ENCODE measurements at regions not wholly inside any gene's neighbourhood (a gene's known extent, or its start where the extent isn't known, plus 50 kb on each side); places are given as distances from the start of the nearest gene placed in this dataset.

- no peak for DNase-seq
Measured at GRCh38 chr14:97618917-97619690, 821.9 kb downstream of the VRK1 start.

GRCh38 chr14:97620066-97620465 lies 822.9 kb downstream of the VRK1 start:
- no peak for DNase-seq

DNA sequence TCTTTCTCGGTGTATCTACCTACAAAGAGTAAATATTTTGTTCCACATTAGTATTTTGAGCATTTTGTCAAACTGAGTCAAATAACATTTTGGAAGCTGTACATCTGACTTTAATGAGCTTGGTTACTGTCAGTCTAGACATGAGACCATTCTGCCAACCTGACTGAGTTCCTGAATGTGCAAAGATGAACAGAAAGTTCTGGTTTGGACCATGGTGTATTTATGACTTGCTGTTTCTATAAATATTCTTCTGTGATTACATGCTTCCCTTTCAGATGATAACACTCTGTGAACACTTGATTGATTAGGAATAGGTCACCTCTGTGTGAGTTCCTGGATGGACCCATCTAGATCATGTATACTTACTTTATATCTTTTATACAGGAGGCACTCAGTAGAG lies 827.8 kb downstream of the VRK1 start:
- no peak for DNase-seq

DNA sequence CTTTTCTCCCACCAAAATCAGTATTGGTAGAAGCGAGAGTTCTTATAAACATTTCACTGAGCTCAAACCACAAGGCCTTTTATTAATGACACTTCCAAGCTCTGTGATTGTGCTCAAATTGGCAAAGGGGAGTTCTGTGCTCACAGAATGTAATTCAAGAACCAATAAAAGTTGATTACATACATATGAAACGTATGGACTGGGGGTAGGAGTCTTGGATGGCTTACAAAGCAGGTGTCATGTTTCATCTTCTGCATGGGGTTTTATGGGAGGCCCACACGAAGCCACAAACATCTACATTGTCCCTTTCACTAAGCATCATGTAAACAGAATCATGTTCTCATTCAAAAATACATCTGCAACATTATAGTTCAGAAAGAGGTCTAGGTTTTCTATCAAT lies 828.3 kb downstream of the VRK1 start:
- DNase-seq: no peak

DNA sequence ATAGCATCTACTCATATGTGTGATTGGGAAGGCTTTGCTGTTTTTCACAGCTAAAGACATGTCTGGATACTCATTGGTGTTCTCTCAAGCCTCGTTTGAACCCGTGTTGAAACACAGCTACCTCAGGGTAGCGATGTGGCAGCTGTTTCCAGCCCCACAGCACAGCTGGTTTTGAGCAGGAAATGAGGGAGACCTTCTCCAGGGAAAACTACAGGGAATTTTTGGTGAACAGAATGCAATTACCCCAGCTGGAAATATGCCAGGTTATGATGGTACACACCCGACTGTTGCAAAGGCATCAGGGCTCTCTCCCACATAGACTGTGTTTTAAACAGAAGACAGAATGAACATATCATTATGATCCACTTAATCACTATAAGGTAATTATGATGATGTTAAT lies 828.9 kb downstream of the VRK1 start:
- DNase-seq: no peak

DNA sequence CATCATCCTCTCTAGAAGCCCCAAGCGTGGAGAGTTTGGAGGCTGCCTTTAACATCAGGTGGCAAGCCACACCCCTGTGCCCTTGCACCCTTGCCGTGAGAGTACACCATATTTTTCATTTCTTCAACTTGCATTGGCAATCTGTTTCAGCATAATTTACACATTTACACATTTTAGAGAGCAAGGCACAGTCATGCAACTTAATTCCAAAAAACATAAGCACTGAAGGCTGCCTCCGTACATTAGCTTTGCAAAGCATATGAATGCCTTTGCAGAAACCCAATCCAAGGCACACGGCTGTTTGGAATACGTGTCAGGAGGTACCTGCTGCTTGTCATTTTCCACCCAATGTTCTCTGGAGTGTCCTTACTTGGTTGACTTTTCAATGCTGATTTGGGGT lies 833.1 kb downstream of the VRK1 start:
- no peak for DNase-seq

GRCh38 chr14:97633131-97633738 lies 836.1 kb downstream of the VRK1 start:
- no peak for DNase-seq

DNA sequence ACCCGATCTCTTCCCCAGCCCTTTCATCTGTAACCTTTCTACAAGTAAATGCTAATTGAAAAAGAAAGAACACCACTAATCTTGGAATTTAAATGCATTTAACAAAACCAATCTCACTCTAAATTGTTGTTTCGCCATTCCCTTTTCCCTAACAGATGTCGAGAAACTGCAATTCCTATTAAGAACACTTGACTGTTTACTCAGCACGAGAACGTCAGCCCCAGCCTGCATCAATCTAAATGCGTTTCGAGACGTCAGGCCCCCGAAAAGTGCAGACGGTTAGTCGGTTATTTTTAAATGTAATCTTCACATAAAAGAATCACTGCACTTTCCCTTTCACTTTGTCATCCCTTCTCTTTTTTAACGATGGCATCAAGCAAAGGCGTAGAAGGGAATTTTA lies 837.6 kb downstream of the VRK1 start:
- peak; percentile 0 for DNase-seq

GRCh38 chr14:97638864-97639263 lies 841.7 kb downstream of the VRK1 start:
- DNase-seq: no peak

DNA sequence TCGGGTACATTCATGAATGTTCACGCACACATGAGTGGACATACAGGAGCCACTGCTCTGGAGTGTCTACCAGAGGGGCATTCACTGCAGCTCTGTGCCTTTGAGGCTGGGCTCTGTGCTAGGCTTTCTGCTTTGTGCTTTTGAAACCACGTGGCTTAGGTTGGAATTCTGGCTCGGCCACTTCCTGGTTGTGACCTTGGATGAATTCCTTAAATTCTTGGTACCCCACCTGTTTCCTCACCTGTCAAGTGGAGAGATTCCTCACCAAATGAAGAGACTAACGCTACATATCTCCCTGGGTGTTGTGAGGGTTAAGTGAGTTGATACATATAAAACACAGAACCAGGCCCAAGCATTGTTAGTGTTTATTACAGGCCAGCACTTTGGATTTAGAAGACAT lies 842.8 kb downstream of the VRK1 start:
- no peak for DNase-seq

- DNase-seq: no peak
Measured at GRCh38 chr14:97641827-97642226, 844.6 kb downstream of the VRK1 start.

- DNase-seq: no peak
Measured at GRCh38 chr14:97642631-97643030, 845.4 kb downstream of the VRK1 start.

GRCh38 chr14:97644365-97644764 lies 847.2 kb downstream of the VRK1 start:
- no peak for DNase-seq

- no peak for DNase-seq
Measured at GRCh38 chr14:97649752-97650151, 852.6 kb downstream of the VRK1 start.

- no peak for DNase-seq
Measured at GRCh38 chr14:97655169-97655948, 858.2 kb downstream of the VRK1 start.

DNA sequence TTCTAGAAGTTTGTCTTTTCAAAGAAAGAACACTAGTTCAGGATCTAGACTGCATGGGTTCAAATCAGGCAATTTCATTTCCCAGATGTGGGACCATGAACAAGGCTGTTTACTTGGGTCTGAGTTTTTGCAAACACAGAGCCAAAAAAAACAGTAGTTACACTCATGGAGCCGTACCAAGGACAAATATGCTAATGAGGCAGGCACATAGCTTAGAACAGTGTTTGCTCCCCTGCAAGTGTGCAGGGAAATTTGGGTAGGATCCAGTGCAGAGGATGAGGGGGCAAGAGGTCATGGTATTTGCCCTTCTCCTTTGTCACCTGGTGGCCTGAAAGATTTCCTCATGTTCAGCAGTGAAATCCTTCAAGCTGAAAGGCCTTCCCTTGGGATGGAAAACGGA lies 860.4 kb downstream of the VRK1 start:
- no peak for DNase-seq

DNA sequence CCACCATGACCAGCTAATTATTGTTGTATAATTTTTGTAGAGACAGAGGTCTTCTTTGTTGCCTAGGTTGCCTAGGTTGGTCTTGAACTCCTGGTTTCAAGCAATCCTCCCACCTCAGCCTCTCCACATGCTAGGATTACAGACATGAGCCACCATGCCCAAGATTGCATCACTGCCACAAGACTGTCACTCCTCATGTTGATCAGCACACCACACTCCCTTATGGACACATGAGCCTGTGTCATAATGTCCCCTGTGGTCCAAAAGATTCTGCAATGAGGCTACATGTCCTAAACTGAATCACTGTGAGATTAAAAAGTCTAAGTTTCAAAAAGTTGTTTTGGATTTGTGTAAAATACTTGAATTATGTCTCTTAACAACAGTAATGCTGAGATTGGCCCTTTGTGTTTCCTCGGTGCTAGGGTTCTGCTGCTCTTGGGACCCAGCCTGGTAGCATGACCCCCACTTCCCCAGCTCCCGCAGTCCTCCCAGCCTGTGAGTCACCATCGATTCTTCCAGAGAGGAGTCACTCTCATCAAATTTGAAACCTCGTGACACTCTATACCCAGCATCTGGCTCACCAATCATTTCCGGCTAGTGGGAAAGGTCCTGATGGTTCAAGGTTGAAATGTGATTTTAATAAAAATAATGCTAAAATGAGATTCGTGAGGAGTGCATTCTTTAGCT lies 890.9 kb downstream of the VRK1 start:
- DNase-seq: no peak

GRCh38 chr14:97688631-97689336 lies 891.6 kb downstream of the VRK1 start:
- DNase-seq: no peak

GRCh38 chr14:97692084-97692483 lies 894.9 kb downstream of the VRK1 start:
- no peak for DNase-seq

- no peak for DNase-seq
Measured at GRCh38 chr14:97695456-97695981, 898.3 kb downstream of the VRK1 start.

GRCh38 chr14:97697772-97698171 lies 900.6 kb downstream of the VRK1 start:
- no peak for DNase-seq

GRCh38 chr14:97699026-97699425 lies 901.8 kb downstream of the VRK1 start:
- no peak for DNase-seq

Measured in OCI-M1 (cell line).